ENCODE measurements at regions not wholly inside any gene's neighbourhood (a gene's known extent, or its start where the extent isn't known, plus 50 kb on each side); places are given as distances from the start of the nearest gene placed in this dataset.
A peak's percentile ranks its signal among the peaks of the same experiment; 100 is the strongest.
"Not testable (repeated sequence)": the region's sequence is repeated elsewhere in the genome, so short reads cannot be mapped to it uniquely, and the experiment has no call there.

GRCh38 chr10:87416892-87417291 is 59.3 kb downstream of the NUTM2D start:
- H3K27me3 ChIP-seq (ENCODE audit: control insufficient read depth, extremely low read depth, insufficient read depth, low read length); H3K9me3 ChIP-seq (ENCODE audit: control insufficient read depth, low read depth, low read length); H3K27ac ChIP-seq (ENCODE audit: control insufficient read depth, insufficient read depth, low read length); H2AFZ ChIP-seq (ENCODE audit: control insufficient read depth, low read length); H3K36me3 ChIP-seq (ENCODE audit: control insufficient read depth in 2 of 2, extremely low read depth in 1 of 2, insufficient read depth in 2 of 2, low read length in 2 of 2); H4K20me1 ChIP-seq (ENCODE audit: control insufficient read depth, extremely low read depth, insufficient read depth, low read length); dilution Hi-C loops (cut with MboI; ENCODE audit: extremely low pct_ligation_motif_present, low sequenced_read_pairs); H3K9ac ChIP-seq (ENCODE audit: control insufficient read depth, extremely low read depth, insufficient read depth, low read length); H3K4me3 ChIP-seq (ENCODE audit: control insufficient read depth in 2 of 3, extremely low read depth in 1 of 3, insufficient read depth in 2 of 3, low read depth in 1 of 3, low read length in 3 of 3); H3K79me2 ChIP-seq (ENCODE audit: control insufficient read depth, insufficient read depth, low read length); H3K9me1 ChIP-seq (ENCODE audit: control insufficient read depth, extremely low read depth, insufficient read depth, low read length); H3K4me1 ChIP-seq (ENCODE audit: control insufficient read depth, extremely low read depth, insufficient read depth, low read length): not testable (repeated sequence)
- DNase-seq (ENCODE audit: low read depth, low spot score): peak; percentile 1
- FAIRE-seq: peak; percentile 39
- peak overlapping the region; percentile 60 for H3K4me2 ChIP-seq (ENCODE audit: control insufficient read depth, extremely low read depth, insufficient read depth, low read depth, low read length)

GRCh38 chr10:87422641-87423040 is 65.1 kb downstream of the NUTM2D start:
- H3K4me1 ChIP-seq (ENCODE audit: control insufficient read depth, extremely low read depth, insufficient read depth, low read length); H4K20me1 ChIP-seq (ENCODE audit: control insufficient read depth, extremely low read depth, insufficient read depth, low read length); H3K36me3 ChIP-seq (ENCODE audit: control insufficient read depth in 2 of 2, extremely low read depth in 1 of 2, insufficient read depth in 2 of 2, low read length in 2 of 2); FAIRE-seq; H3K79me2 ChIP-seq (ENCODE audit: control insufficient read depth, insufficient read depth, low read length); H3K9ac ChIP-seq (ENCODE audit: control insufficient read depth, extremely low read depth, insufficient read depth, low read length); H3K27ac ChIP-seq (ENCODE audit: control insufficient read depth, insufficient read depth, low read length); H2AFZ ChIP-seq (ENCODE audit: control insufficient read depth, low read length); H3K9me3 ChIP-seq (ENCODE audit: control insufficient read depth, low read depth, low read length); DNase-seq (ENCODE audit: low read depth, low spot score); H3K4me3 ChIP-seq (ENCODE audit: control insufficient read depth in 2 of 3, extremely low read depth in 1 of 3, insufficient read depth in 2 of 3, low read depth in 1 of 3, low read length in 3 of 3); H3K4me2 ChIP-seq (ENCODE audit: control insufficient read depth, extremely low read depth, insufficient read depth, low read depth, low read length); H3K9me1 ChIP-seq (ENCODE audit: control insufficient read depth, extremely low read depth, insufficient read depth, low read length); H3K27me3 ChIP-seq (ENCODE audit: control insufficient read depth, extremely low read depth, insufficient read depth, low read length); dilution Hi-C loops (cut with MboI; ENCODE audit: extremely low pct_ligation_motif_present, low sequenced_read_pairs): not testable (repeated sequence)

DNA sequence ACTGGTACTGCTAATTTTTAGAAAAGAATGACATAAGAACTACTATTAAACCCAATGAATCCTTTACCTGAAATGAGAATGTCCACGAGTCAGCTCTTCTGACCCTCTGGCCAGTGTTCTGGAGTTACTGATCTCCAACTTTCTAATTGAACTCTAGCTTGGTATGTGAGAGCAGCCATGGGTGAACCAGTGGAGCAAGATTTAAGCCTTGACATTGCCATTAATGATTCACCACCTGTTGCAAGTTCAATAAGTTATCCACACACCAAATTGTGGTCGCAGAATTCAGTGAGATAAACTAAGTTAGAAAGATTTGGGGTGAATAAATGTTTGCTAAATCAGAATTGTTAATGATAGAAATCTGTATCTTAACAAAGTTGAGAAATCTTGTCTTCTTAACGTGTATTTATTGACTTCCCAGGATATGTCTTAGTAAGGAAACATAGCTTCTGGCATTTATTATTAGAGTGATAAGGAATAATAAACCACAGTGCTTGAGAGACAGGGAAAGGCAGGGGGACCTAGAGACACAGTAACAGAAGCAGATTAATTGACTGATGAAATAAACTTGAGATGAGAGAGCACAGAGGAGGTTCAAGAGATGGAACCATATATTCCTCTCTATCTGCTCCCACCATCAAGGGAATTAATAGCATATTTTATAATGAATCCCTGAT is 67.3 kb downstream of the NUTM2D start:
- H4K20me1 ChIP-seq (ENCODE audit: control insufficient read depth, extremely low read depth, insufficient read depth, low read length); H3K27me3 ChIP-seq (ENCODE audit: control insufficient read depth, extremely low read depth, insufficient read depth, low read length); H3K9me3 ChIP-seq (ENCODE audit: control insufficient read depth, low read depth, low read length); H3K4me2 ChIP-seq (ENCODE audit: control insufficient read depth, extremely low read depth, insufficient read depth, low read depth, low read length); H3K4me1 ChIP-seq (ENCODE audit: control insufficient read depth, extremely low read depth, insufficient read depth, low read length); H3K36me3 ChIP-seq (ENCODE audit: control insufficient read depth in 2 of 2, extremely low read depth in 1 of 2, insufficient read depth in 2 of 2, low read length in 2 of 2); H3K79me2 ChIP-seq (ENCODE audit: control insufficient read depth, insufficient read depth, low read length); H2AFZ ChIP-seq (ENCODE audit: control insufficient read depth, low read length); FAIRE-seq; H3K9me1 ChIP-seq (ENCODE audit: control insufficient read depth, extremely low read depth, insufficient read depth, low read length); H3K4me3 ChIP-seq (ENCODE audit: control insufficient read depth in 2 of 3, extremely low read depth in 1 of 3, insufficient read depth in 2 of 3, low read depth in 1 of 3, low read length in 3 of 3); DNase-seq (ENCODE audit: low read depth, low spot score); dilution Hi-C loops (cut with MboI; ENCODE audit: extremely low pct_ligation_motif_present, low sequenced_read_pairs); H3K27ac ChIP-seq (ENCODE audit: control insufficient read depth, insufficient read depth, low read length); H3K9ac ChIP-seq (ENCODE audit: control insufficient read depth, extremely low read depth, insufficient read depth, low read length): not testable (repeated sequence)

DNA sequence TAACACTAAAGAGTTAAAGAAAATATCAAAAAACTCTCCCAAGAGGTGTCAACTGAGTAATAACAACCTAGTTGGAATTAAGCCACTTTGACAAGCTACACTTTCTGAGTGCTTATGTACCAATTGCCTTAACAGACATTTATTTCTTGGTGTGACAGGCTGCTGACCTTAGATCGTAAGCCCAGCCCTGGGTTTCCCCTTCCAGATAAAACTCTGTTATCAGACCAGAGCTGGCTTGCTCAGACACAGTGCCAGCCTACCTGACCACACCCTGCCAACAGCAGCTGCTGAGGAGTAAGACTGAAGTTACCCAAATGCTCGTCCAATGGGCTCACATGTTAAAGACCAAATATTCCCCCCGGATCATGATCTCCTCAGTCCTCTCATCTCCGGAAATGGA is 70.9 kb upstream of the MINPP1 start:
- H3K4me3 ChIP-seq (ENCODE audit: control insufficient read depth in 2 of 3, extremely low read depth in 1 of 3, insufficient read depth in 2 of 3, low read depth in 1 of 3, low read length in 3 of 3); H3K9ac ChIP-seq (ENCODE audit: control insufficient read depth, extremely low read depth, insufficient read depth, low read length); H3K27me3 ChIP-seq (ENCODE audit: control insufficient read depth, extremely low read depth, insufficient read depth, low read length); H3K36me3 ChIP-seq (ENCODE audit: control insufficient read depth in 2 of 2, extremely low read depth in 1 of 2, insufficient read depth in 2 of 2, low read length in 2 of 2); H3K79me2 ChIP-seq (ENCODE audit: control insufficient read depth, insufficient read depth, low read length); H3K27ac ChIP-seq (ENCODE audit: control insufficient read depth, insufficient read depth, low read length); H3K4me1 ChIP-seq (ENCODE audit: control insufficient read depth, extremely low read depth, insufficient read depth, low read length); H4K20me1 ChIP-seq (ENCODE audit: control insufficient read depth, extremely low read depth, insufficient read depth, low read length); DNase-seq (ENCODE audit: low read depth, low spot score); dilution Hi-C loops (cut with MboI; ENCODE audit: extremely low pct_ligation_motif_present, low sequenced_read_pairs); FAIRE-seq; H3K4me2 ChIP-seq (ENCODE audit: control insufficient read depth, extremely low read depth, insufficient read depth, low read depth, low read length); H3K9me1 ChIP-seq (ENCODE audit: control insufficient read depth, extremely low read depth, insufficient read depth, low read length); H3K9me3 ChIP-seq (ENCODE audit: control insufficient read depth, low read depth, low read length); H2AFZ ChIP-seq (ENCODE audit: control insufficient read depth, low read length): not testable (repeated sequence)

DNA sequence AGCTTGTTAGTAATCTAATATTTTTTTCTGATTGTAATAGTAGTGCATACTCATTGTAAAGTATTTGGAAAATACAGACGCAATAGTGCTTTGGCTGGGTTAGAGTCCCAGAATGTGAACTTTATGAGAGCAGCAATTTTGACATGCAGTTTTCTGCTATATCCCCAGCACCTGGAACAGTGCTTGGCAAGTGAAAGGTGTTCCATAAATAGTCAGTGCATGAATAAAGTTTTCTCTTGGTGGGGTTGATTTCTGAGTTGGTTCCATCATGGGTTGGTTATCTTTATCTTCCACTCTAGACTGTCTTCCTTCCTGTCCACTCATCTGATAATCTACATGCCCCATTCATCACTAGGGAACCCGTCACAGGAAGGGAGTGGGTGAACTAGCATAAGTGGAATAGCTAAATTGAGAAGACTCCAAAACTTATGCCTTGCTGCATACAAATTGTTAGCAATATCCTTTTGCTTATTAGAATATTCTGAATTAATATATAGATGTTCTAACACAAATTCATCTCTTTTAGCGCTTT is 69.3 kb upstream of the MINPP1 start:
- FAIRE-seq; dilution Hi-C loops (cut with MboI; ENCODE audit: extremely low pct_ligation_motif_present, low sequenced_read_pairs); H3K27me3 ChIP-seq (ENCODE audit: control insufficient read depth, extremely low read depth, insufficient read depth, low read length); H3K27ac ChIP-seq (ENCODE audit: control insufficient read depth, insufficient read depth, low read length); H3K4me3 ChIP-seq (ENCODE audit: control insufficient read depth in 2 of 3, extremely low read depth in 1 of 3, insufficient read depth in 2 of 3, low read depth in 1 of 3, low read length in 3 of 3); H3K4me1 ChIP-seq (ENCODE audit: control insufficient read depth, extremely low read depth, insufficient read depth, low read length); H2AFZ ChIP-seq (ENCODE audit: control insufficient read depth, low read length); H3K79me2 ChIP-seq (ENCODE audit: control insufficient read depth, insufficient read depth, low read length); H3K9me3 ChIP-seq (ENCODE audit: control insufficient read depth, low read depth, low read length); H3K36me3 ChIP-seq (ENCODE audit: control insufficient read depth in 2 of 2, extremely low read depth in 1 of 2, insufficient read depth in 2 of 2, low read length in 2 of 2); H4K20me1 ChIP-seq (ENCODE audit: control insufficient read depth, extremely low read depth, insufficient read depth, low read length); H3K4me2 ChIP-seq (ENCODE audit: control insufficient read depth, extremely low read depth, insufficient read depth, low read depth, low read length); DNase-seq (ENCODE audit: low read depth, low spot score); H3K9me1 ChIP-seq (ENCODE audit: control insufficient read depth, extremely low read depth, insufficient read depth, low read length); H3K9ac ChIP-seq (ENCODE audit: control insufficient read depth, extremely low read depth, insufficient read depth, low read length): not testable (repeated sequence)
